Gastrocnemius medialis (tissue), 4 donors: ENCODE measurements at regions not wholly inside any gene's neighbourhood (a gene's known extent, or its start where the extent isn't known, plus 50 kb on each side); places are given as distances from the start of the nearest gene placed in this dataset.

Experiments used
- ATAC-seq, 2 donors: fragments of 150-250 bp; one replicate each; pipeline ENCODE4 v1.9.1; 2016
- DNase-seq, 2 donors: peaks; one replicate each; pipeline ENCODE4 v3.0.0-alpha.2; 2019
- H3K27ac ChIP-seq, 4 donors: fragments of 200-600 bp; sonication (generic); 1 replicate in 1 of 4; 2 replicates in 3 of 4; pipeline ENCODE4 v1.5.1; 2016 to 2018; ENCODE audit warnings: mild to moderate bottlenecking in 2 of 4, moderate library complexity in 1 of 4
- H3K27me3 ChIP-seq, 3 donors: fragments of 200-600 bp; sonication (generic) in 2 of 3; 1 replicate in 1 of 3; 2 replicates in 2 of 3; pipeline versions ENCODE4 v1.5.1 to v1.6.0; 2016 to 2019; ENCODE audit warnings: mild to moderate bottlenecking in 1 of 3, moderate library complexity in 1 of 3
- H3K36me3 ChIP-seq, 2 donors: fragments of 200-600 bp; sonication (generic) in 1 of 2; one replicate each; pipeline ENCODE4 v1.5.1; 2017 to 2018
- H3K4me1 ChIP-seq, 2 donors: fragments of 200-600 bp; sonication (generic) in 1 of 2; one replicate each; pipeline ENCODE4 v1.5.1; 2016 to 2017; ENCODE audit warnings: mild to moderate bottlenecking in 2 of 2
- H3K4me3 ChIP-seq, 4 donors: fragments of 200-600 bp; sonication (generic) in 3 of 4; 1 replicate in 1 of 4; 2 replicates in 3 of 4; pipeline ENCODE4 v1.5.1; 2016 to 2019; ENCODE audit warnings: mild to moderate bottlenecking in 2 of 4
- H3K9me3 ChIP-seq, 3 donors: fragments of 200-600 bp; sonication (generic) in 2 of 3; 1 replicate in 1 of 3; 2 replicates in 2 of 3; pipeline ENCODE4 v1.5.1; 2016 to 2019
- CTCF ChIP-seq, 5 experiments: fragments of 450-650 bp in 3 of 5; fragments of 200-600 bp in 2 of 5; sonication (generic) in 2 of 5; IDR thresholded peaks in 4 of 5; conservative IDR thresholded peaks in 1 of 5; 1 replicate in 4 of 5; 2 replicates in 1 of 5; pipeline ENCODE4 v1.5.1; 2016 to 2019; ENCODE audit warnings: antibody characterized with exemption in 5 of 5, mild to moderate bottlenecking in 3 of 5, moderate library complexity in 3 of 5
- POLR2A ChIP-seq, 2 donors: fragments of 450-650 bp; IDR thresholded peaks; one replicate each; pipeline ENCODE4 v1.6.1; 2017; ENCODE audit warnings: antibody characterized with exemption in 2 of 2, mild to moderate bottlenecking in 2 of 2, moderate library complexity in 2 of 2
- in situ Hi-C, 4 donors: fragments of 200-750 bp; cut with MboI; loops; one replicate each; pipeline versions ENCODE4 v1.15.0 to v1.8.0; 2017; ENCODE audit warnings: low sequenced_read_pairs in 4 of 4
- intact Hi-C: fragments of 100-400 bp; cut with DNase I; formaldehyde crosslinking; loops from one replicate; pipeline ENCODE4 v1.15.1; 2023; ENCODE audit warnings: low total_unique reads

- ATAC-seq (no peak), DNase-seq (no peak)
- in situ Hi-C loops (no loop called here), intact Hi-C loops (no loop called here)
- no peak overlapping the region for H3K27ac ChIP-seq
- no peak overlapping the region for H3K4me3 ChIP-seq
- TF ChIP-seq CTCF (IDR thresholded peaks at IDR 0.05 in 4 of 5, conservative IDR thresholded peaks at IDR 0.05 in 1 of 5), result no peak
- no peak for TF ChIP-seq POLR2A (IDR thresholded peaks at IDR 0.05)
- H3K36me3 ChIP-seq, result no peaks in the 10 kb centered on the region
- no peaks in the 10 kb centered on the region for H3K9me3 ChIP-seq
- H3K4me1 ChIP-seq, result no peaks in the 10 kb centered on the region
- H3K27me3 ChIP-seq, result no peaks in the 10 kb centered on the region
Observed at GRCh38 chr3:147030274-147030673, 376.1 kb downstream of the ZIC4 start.

- intact Hi-C loops, result no loop called here
- Histone ChIP-seq H3K9me3 (no peaks in the 10 kb centered on the region), H3K4me1 (no peaks in the 10 kb centered on the region), H3K36me3 (no peaks in the 10 kb centered on the region), H3K4me3 (no peak overlapping the region), H3K27me3 (no peaks in the 10 kb centered on the region), H3K27ac (no peak overlapping the region)
- in situ Hi-C loops, result no loop called here
- DNase-seq, result no peak
- ATAC-seq, result no peak
- TF ChIP-seq CTCF (IDR thresholded peaks at IDR 0.05 in 4 of 5, conservative IDR thresholded peaks at IDR 0.05 in 1 of 5) (no peak), POLR2A (IDR thresholded peaks at IDR 0.05) (no peak)
Observed at GRCh38 chr3:147015334-147015733, 391.0 kb downstream of the ZIC4 start.

- H3K27ac ChIP-seq, result no peak overlapping the region
- H3K4me3 ChIP-seq, result no peak overlapping the region
- no peaks in the 10 kb centered on the region for H3K9me3 ChIP-seq
- H3K4me1 ChIP-seq, result peaks cover 0 to 7% of the 10 kb centered on the region in 2 donors
- no peaks in the 10 kb centered on the region for H3K27me3 ChIP-seq
- intact Hi-C loops (no loop called here), in situ Hi-C loops (no loop called here)
- no peak for ATAC-seq
- no peak for DNase-seq
- TF ChIP-seq POLR2A (IDR thresholded peaks at IDR 0.05), result no peak
- no peak for TF ChIP-seq CTCF (IDR thresholded peaks at IDR 0.05 in 4 of 5, conservative IDR thresholded peaks at IDR 0.05 in 1 of 5)
- no peaks in the 10 kb centered on the region for H3K36me3 ChIP-seq
Observed at GRCh38 chr3:147008886-147009285, 397.5 kb downstream of the ZIC4 start.

- in situ Hi-C loops (no loop called here), intact Hi-C loops (no loop called here)
- ATAC-seq (no peak), DNase-seq (no peak)
- no peak overlapping the region for H3K4me3 ChIP-seq
- no peaks in the 10 kb centered on the region for H3K27me3 ChIP-seq
- H3K27ac ChIP-seq, result no peak overlapping the region
- TF ChIP-seq CTCF (IDR thresholded peaks at IDR 0.05 in 4 of 5, conservative IDR thresholded peaks at IDR 0.05 in 1 of 5), result no peak
- no peak for TF ChIP-seq POLR2A (IDR thresholded peaks at IDR 0.05)
- H3K9me3 ChIP-seq, result no peaks in the 10 kb centered on the region
- no peaks in the 10 kb centered on the region for H3K36me3 ChIP-seq
- peaks cover 0 to 7% of the 10 kb centered on the region in 2 donors for H3K4me1 ChIP-seq
Observed at GRCh38 chr3:147008458-147008857, 397.9 kb downstream of the ZIC4 start.

GRCh38 chr3:147007736-147008245 is 398.6 kb downstream of the ZIC4 start:
- no peak for ATAC-seq
- H3K27me3 ChIP-seq, result no peaks in the 10 kb centered on the region
- H3K36me3 ChIP-seq, result no peaks in the 10 kb centered on the region
- no peaks in the 10 kb centered on the region for H3K9me3 ChIP-seq
- peaks cover 0 to 7% of the 10 kb centered on the region in 2 donors for H3K4me1 ChIP-seq
- no peak overlapping the region for H3K27ac ChIP-seq
- no peak for TF ChIP-seq CTCF (IDR thresholded peaks at IDR 0.05 in 4 of 5, conservative IDR thresholded peaks at IDR 0.05 in 1 of 5)
- no peak for TF ChIP-seq POLR2A (IDR thresholded peaks at IDR 0.05)
- in situ Hi-C loops, result no loop called here
- intact Hi-C loops, result no loop called here
- DNase-seq, result no peak
- H3K4me3 ChIP-seq, result no peak overlapping the region
